ENCODE measurements at regions not wholly inside any gene's neighbourhood (a gene's known extent, or its start where the extent isn't known, plus 50 kb on each side); places are given as distances from the start of the nearest gene placed in this dataset.

- Mint-ChIP-seq H3K27ac (no peak overlapping the region), H3K4me1 (ENCODE audit: low read depth) (no peaks in the 10 kb centered on the region), H3K27me3 (no peaks in the 10 kb centered on the region), H3K36me3 (ENCODE audit: low read depth) (no peaks in the 10 kb centered on the region), H3K9me3 (peaks cover 18% of the 10 kb centered on the region), H3K4me3 (no peak overlapping the region)
- intact Hi-C loops (cut with micrococcal nuclease), result no loop called here
These were observed 678.1 kb upstream of the SLC8A1 start for GRCh38 chr2:41129988-41130387.

GRCh38 chr2:41137031-41137430 lies 685.1 kb upstream of the SLC8A1 start:
- intact Hi-C loops (cut with micrococcal nuclease), result no loop called here

GRCh38 chr2:41141146-41141791 lies 689.4 kb upstream of the SLC8A1 start:
- H3K36me3 Mint-ChIP-seq (ENCODE audit: low read depth), result no peaks in the 10 kb centered on the region
- H3K9me3 Mint-ChIP-seq, result no peaks in the 10 kb centered on the region
- H3K4me1 Mint-ChIP-seq (ENCODE audit: low read depth), result no peaks in the 10 kb centered on the region
- H3K27ac Mint-ChIP-seq, result no peak overlapping the region
- no peaks in the 10 kb centered on the region for H3K27me3 Mint-ChIP-seq
- intact Hi-C loops (cut with micrococcal nuclease), result no loop called here
- no peak overlapping the region for H3K4me3 Mint-ChIP-seq

More at GRCh38 chr2:41137031-41137430, 685.1 kb upstream of the SLC8A1 start:
- no peaks in the 10 kb centered on the region for H3K36me3 Mint-ChIP-seq (ENCODE audit: low read depth)
- H3K4me3 Mint-ChIP-seq, result no peak overlapping the region
- no peaks in the 10 kb centered on the region for H3K4me1 Mint-ChIP-seq (ENCODE audit: low read depth)
- H3K27ac Mint-ChIP-seq, result no peak overlapping the region
- H3K27me3 Mint-ChIP-seq, result no peaks in the 10 kb centered on the region
- H3K9me3 Mint-ChIP-seq, result no peaks in the 10 kb centered on the region

- Mint-ChIP-seq H3K9me3 (no peaks in the 10 kb centered on the region), H3K27ac (no peak overlapping the region), H3K36me3 (ENCODE audit: low read depth) (no peaks in the 10 kb centered on the region), H3K27me3 (no peaks in the 10 kb centered on the region), H3K4me3 (no peak overlapping the region), H3K4me1 (ENCODE audit: low read depth) (no peaks in the 10 kb centered on the region)
- intact Hi-C loops (cut with micrococcal nuclease), result no loop called here
These were observed 690.6 kb upstream of the SLC8A1 start for GRCh38 chr2:41142478-41142877.

GRCh38 chr2:41145066-41145465 lies 693.2 kb upstream of the SLC8A1 start:
- Mint-ChIP-seq H3K27ac (no peak overlapping the region), H3K36me3 (ENCODE audit: low read depth) (no peaks in the 10 kb centered on the region)
- intact Hi-C loops (cut with micrococcal nuclease), result no loop called here

GRCh38 chr2:41149054-41149453 lies 697.2 kb upstream of the SLC8A1 start:
- H3K4me1 Mint-ChIP-seq (ENCODE audit: low read depth), result no peaks in the 10 kb centered on the region
- H3K36me3 Mint-ChIP-seq (ENCODE audit: low read depth), result no peaks in the 10 kb centered on the region
- H3K4me3 Mint-ChIP-seq, result no peak overlapping the region
- no peak overlapping the region for H3K27ac Mint-ChIP-seq
- H3K27me3 Mint-ChIP-seq, result no peaks in the 10 kb centered on the region
- intact Hi-C loops (cut with micrococcal nuclease), result no loop called here
- peaks cover 2% of the 10 kb centered on the region for H3K9me3 Mint-ChIP-seq

More at GRCh38 chr2:41145066-41145465, 693.2 kb upstream of the SLC8A1 start:
- Mint-ChIP-seq H3K27me3 (no peaks in the 10 kb centered on the region), H3K4me3 (no peak overlapping the region), H3K9me3 (no peaks in the 10 kb centered on the region), H3K4me1 (ENCODE audit: low read depth) (no peaks in the 10 kb centered on the region)

- H3K27ac Mint-ChIP-seq, result no peak overlapping the region
- peaks cover 6% of the 10 kb centered on the region for H3K9me3 Mint-ChIP-seq
- intact Hi-C loops (cut with micrococcal nuclease), result no loop called here
- no peaks in the 10 kb centered on the region for H3K27me3 Mint-ChIP-seq
- H3K4me1 Mint-ChIP-seq (ENCODE audit: low read depth), result no peaks in the 10 kb centered on the region
- H3K36me3 Mint-ChIP-seq (ENCODE audit: low read depth), result no peaks in the 10 kb centered on the region
- no peak overlapping the region for H3K4me3 Mint-ChIP-seq
These were observed 699.9 kb upstream of the SLC8A1 start for GRCh38 chr2:41151746-41152145.

GRCh38 chr2:41152318-41152717 lies 700.4 kb upstream of the SLC8A1 start:
- no peak overlapping the region for H3K4me3 Mint-ChIP-seq
- no peak overlapping the region for H3K27ac Mint-ChIP-seq
- intact Hi-C loops (cut with micrococcal nuclease), result no loop called here
- H3K9me3 Mint-ChIP-seq, result peaks cover 12% of the 10 kb centered on the region
- H3K27me3 Mint-ChIP-seq, result no peaks in the 10 kb centered on the region
- H3K36me3 Mint-ChIP-seq (ENCODE audit: low read depth), result no peaks in the 10 kb centered on the region
- no peaks in the 10 kb centered on the region for H3K4me1 Mint-ChIP-seq (ENCODE audit: low read depth)

GRCh38 chr2:41160439-41160838 lies 708.5 kb upstream of the SLC8A1 start:
- Mint-ChIP-seq H3K27ac (no peak overlapping the region), H3K27me3 (no peaks in the 10 kb centered on the region), H3K9me3 (peaks cover 8% of the 10 kb centered on the region), H3K4me3 (no peak overlapping the region), H3K4me1 (ENCODE audit: low read depth) (no peaks in the 10 kb centered on the region), H3K36me3 (ENCODE audit: low read depth) (no peaks in the 10 kb centered on the region)
- intact Hi-C loops (cut with micrococcal nuclease), result no loop called here

- Mint-ChIP-seq H3K27me3 (no peaks in the 10 kb centered on the region), H3K9me3 (no peaks in the 10 kb centered on the region), H3K4me1 (ENCODE audit: low read depth) (no peaks in the 10 kb centered on the region), H3K27ac (no peak overlapping the region), H3K4me3 (no peak overlapping the region), H3K36me3 (ENCODE audit: low read depth) (no peaks in the 10 kb centered on the region)
- intact Hi-C loops (cut with micrococcal nuclease), result no loop called here
These were observed 715.1 kb upstream of the SLC8A1 start for GRCh38 chr2:41167014-41167413.

GRCh38 chr2:41169744-41170143 lies 717.9 kb upstream of the SLC8A1 start:
- intact Hi-C loops (cut with micrococcal nuclease), result no loop called here
- Mint-ChIP-seq H3K4me1 (ENCODE audit: low read depth) (no peaks in the 10 kb centered on the region), H3K36me3 (ENCODE audit: low read depth) (no peaks in the 10 kb centered on the region), H3K27me3 (no peaks in the 10 kb centered on the region), H3K4me3 (no peak overlapping the region), H3K27ac (no peak overlapping the region), H3K9me3 (no peaks in the 10 kb centered on the region)

GRCh38 chr2:41170589-41170988 lies 718.7 kb upstream of the SLC8A1 start:
- Mint-ChIP-seq H3K27ac (no peak overlapping the region), H3K4me3 (no peak overlapping the region), H3K9me3 (peaks cover 6% of the 10 kb centered on the region), H3K4me1 (ENCODE audit: low read depth) (no peaks in the 10 kb centered on the region), H3K27me3 (no peaks in the 10 kb centered on the region), H3K36me3 (ENCODE audit: low read depth) (no peaks in the 10 kb centered on the region)
- intact Hi-C loops (cut with micrococcal nuclease), result no loop called here

GRCh38 chr2:41180387-41180786 lies 728.5 kb upstream of the SLC8A1 start:
- H3K4me1 Mint-ChIP-seq (ENCODE audit: low read depth), result no peaks in the 10 kb centered on the region
- H3K36me3 Mint-ChIP-seq (ENCODE audit: low read depth), result no peaks in the 10 kb centered on the region
- intact Hi-C loops (cut with micrococcal nuclease), result no loop called here
- peaks cover 6% of the 10 kb centered on the region for H3K9me3 Mint-ChIP-seq
- H3K27ac Mint-ChIP-seq, result no peak overlapping the region
- no peaks in the 10 kb centered on the region for H3K27me3 Mint-ChIP-seq
- H3K4me3 Mint-ChIP-seq, result no peak overlapping the region

- H3K36me3 Mint-ChIP-seq (ENCODE audit: low read depth), result no peaks in the 10 kb centered on the region
- intact Hi-C loops (cut with micrococcal nuclease), result no loop called here
These were observed 731.1 kb upstream of the SLC8A1 start for GRCh38 chr2:41182961-41183360.

GRCh38 chr2:41187376-41188122 lies 735.7 kb upstream of the SLC8A1 start:
- Mint-ChIP-seq H3K36me3 (ENCODE audit: low read depth) (no peaks in the 10 kb centered on the region), H3K9me3 (no peaks in the 10 kb centered on the region), H3K4me3 (no peak overlapping the region), H3K4me1 (ENCODE audit: low read depth) (no peaks in the 10 kb centered on the region), H3K27ac (no peak overlapping the region), H3K27me3 (no peaks in the 10 kb centered on the region)
- intact Hi-C loops (cut with micrococcal nuclease), result no loop called here

More at GRCh38 chr2:41182961-41183360, 731.1 kb upstream of the SLC8A1 start:
- H3K4me3 Mint-ChIP-seq, result no peak overlapping the region
- H3K27ac Mint-ChIP-seq, result no peak overlapping the region
- H3K9me3 Mint-ChIP-seq, result no peaks in the 10 kb centered on the region
- H3K27me3 Mint-ChIP-seq, result no peaks in the 10 kb centered on the region
- no peaks in the 10 kb centered on the region for H3K4me1 Mint-ChIP-seq (ENCODE audit: low read depth)
